ENCODE measurements at regions not wholly inside any gene's neighbourhood (a gene's known extent, or its start where the extent isn't known, plus 50 kb on each side); places are given as distances from the start of the nearest gene placed in this dataset.
"Not testable (repeated sequence)": the region's sequence is repeated elsewhere in the genome, so short reads cannot be mapped to it uniquely, and the experiment has no call there.

GRCh38 chr6:97459535-97459934 is 176.5 kb upstream of the MMS22L start:
- FAIRE-seq: no peak

- no peak for FAIRE-seq
These were observed 177.0 kb upstream of the MMS22L start for GRCh38 chr6:97459986-97460385.

DNA sequence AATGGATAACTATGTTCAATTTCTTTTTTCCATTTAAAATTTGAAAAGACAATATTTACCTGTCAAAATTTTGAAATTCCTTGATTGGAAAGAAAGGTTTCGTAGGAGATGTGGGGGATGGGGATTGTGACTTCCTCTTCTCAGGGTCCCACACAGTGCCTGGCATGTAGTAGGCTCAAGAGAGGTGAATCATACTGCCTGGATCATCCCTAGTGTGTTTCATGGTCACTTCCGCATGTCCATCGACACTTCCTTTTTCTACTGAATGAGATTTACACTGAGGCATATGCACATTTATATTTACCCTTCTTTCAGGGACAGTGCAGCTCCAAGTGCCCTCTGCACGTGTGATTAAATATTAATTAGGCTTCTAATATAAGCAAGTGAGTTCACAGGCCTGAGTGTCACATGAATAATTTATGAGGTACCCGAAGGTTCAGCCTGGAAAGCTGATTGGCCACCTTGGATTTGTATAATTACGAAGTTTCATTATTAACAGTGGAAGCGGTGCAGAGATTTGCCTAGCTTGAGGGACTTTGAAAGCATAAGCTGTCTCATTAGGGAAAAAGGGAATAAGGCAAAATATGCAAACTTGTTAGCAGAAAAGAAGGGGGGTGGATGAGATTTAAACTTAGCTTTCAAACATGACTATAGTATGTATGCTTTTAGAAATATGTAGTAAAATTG is 177.5 kb upstream of the MMS22L start:
- no peak for FAIRE-seq

GRCh38 chr6:97461218-97461617 is 178.2 kb upstream of the MMS22L start:
- no peak for FAIRE-seq

DNA sequence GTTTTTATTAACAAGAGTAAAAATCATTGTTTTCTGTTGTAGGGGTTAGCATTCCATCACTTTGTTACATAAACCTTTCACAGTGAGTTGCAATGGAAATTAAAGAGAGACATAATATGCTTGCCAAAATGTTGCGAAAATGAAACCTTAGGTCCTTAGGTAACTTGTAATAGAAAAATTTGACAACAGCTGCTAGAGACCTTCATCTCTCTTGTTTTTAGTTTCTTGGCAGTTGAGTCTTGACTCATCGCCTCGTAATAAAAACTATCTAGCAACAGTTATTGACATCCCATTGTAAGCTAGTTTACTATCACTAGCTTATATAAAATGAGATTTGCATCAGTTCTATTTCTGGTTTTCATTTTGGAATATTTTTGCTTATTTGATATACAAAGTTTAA is 179.0 kb upstream of the MMS22L start:
- FAIRE-seq: no peak

- no peak for FAIRE-seq
These were observed 180.1 kb upstream of the MMS22L start for GRCh38 chr6:97462938-97463598.

- no peak for FAIRE-seq
These were observed 183.0 kb upstream of the MMS22L start for GRCh38 chr6:97465877-97466561.

- no peak for FAIRE-seq
These were observed 186.0 kb upstream of the MMS22L start for GRCh38 chr6:97468981-97469380.

DNA sequence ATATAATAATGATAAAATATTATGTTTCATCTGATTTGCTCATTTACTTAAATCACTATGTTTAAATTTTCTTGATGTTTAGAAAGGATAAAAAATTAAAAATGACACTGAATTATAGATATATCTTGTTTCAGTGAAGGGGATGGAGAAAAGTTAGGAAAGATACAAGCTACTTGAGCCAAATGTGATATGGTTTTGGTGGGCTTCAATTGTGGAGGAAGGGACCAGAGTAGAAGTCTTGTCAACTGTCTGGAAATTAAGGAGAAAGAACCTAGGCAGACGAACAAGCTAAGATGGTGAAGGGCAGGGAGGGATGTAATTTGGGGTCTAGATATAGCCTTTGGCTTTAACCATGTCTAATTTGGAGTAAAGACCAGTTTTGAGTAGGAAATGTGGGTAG is 186.4 kb upstream of the MMS22L start:
- no peak for FAIRE-seq

DNA sequence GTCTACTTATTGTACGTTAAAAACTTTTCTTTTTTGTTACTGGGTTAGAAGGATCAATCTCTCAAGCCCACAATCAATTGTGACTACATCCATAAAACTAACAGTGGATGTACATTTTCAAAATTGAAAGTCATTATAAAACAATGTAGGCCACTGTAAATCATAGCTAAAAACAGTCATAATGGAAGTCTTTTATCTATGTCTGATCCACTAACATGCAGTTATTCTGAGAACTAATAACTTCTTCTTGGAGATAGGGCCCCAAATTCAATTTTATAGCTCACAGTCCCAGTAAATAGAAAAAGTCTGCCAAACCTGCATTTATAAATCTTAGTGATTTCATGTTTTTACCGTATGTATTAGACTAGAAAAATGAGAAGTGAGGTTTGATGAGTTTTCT is 187.3 kb upstream of the MMS22L start:
- FAIRE-seq: no peak

DNA sequence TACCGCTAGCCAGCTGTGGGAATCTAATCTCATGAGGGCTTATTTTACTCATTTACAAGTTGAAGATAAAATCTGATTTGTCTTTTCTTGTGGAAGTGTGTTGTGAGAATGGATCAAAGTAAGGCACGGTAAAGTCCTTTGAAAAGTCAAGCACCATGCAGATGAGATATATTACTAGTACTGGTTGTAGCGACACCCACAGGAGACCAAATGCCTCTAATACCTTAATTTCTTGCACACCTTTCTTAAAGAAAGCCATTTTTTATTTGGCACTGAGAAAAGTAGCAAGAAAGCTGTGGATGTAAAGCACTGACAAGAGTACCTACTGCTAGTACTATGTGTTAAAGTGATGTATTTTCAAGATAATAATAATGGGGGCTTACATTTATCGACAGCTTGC is 191.0 kb upstream of the MMS22L start:
- no peak for FAIRE-seq

GRCh38 chr6:97497713-97498331 is 214.8 kb upstream of the MMS22L start:
- FAIRE-seq: peak; percentile 88

DNA sequence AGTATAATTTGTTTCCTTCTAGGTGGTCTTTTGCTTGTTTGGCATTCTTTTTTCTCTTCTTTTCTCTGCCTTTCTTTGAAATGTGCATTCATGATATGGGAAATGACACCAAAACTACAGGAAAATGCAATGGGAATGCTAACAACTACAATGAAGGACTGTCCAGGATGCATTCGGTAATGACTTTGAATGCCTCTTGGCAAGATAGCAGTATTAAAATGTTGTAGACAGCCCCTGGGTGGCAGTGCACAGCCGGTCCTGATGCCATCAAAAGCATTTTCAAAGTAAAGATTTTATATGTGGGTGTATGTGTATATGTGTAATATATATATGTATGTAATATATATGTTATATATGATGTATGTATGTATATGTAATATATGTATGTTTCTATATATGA is 218.8 kb upstream of the MMS22L start:
- FAIRE-seq: no peak

DNA sequence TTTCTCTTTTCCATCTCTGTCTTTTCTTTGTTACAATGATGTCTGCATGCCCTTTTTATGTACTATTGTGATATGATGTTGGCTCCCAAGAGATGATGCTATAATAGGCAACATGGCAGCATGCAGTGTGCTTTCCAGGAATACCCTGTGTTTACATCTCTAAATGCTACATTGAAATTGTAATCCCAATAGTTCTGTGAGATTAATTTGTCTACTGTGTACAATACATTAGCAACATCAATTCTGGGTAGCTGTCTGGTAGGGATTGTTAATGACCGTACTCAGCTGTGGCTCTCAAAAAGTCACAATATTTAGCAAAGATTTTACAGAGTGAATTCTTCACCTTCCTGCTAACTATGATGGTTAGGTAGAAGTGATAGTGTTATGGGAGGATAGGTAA is 225.6 kb upstream of the MMS22L start:
- no peak for FAIRE-seq

DNA sequence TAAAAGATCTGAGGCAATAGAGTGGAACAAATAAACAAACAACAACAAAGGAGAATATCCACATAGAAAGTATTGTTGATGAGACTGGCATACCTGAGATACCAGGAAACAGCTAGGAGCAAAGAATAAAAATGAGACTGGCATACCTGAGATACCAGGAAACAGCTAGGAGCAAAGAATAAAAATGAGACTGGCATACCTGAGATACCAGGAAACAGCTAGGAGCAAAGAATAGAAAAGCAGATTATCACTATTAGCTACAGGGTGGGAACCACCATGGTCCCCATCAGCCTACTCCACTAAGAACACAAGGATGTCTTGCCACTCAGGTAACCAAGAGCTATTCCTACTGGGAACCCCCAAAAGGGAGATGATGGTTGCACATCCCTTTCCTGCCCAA is 230.2 kb upstream of the MMS22L start:
- FAIRE-seq: not testable (repeated sequence)

DNA sequence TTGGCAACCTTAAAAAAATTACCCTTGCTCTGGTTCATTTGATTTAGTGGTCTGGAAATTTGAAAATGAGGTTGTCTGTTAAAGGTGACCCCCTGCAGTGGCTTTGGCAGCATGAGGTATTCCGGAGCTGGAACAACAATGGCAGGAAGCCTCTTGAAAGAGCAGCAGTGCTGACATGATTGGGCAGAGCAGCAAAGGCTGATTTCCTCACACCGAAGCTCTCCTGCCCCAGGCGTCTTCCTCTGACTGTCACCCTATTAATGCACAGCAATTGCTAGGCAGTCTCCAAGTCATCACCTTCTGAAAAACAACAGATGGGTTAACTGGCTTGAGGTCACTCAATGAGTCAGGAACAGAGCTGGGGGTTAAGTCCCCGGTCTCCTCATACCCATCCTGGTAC is 241.8 kb upstream of the MMS22L start:
- FAIRE-seq: no peak

DNA sequence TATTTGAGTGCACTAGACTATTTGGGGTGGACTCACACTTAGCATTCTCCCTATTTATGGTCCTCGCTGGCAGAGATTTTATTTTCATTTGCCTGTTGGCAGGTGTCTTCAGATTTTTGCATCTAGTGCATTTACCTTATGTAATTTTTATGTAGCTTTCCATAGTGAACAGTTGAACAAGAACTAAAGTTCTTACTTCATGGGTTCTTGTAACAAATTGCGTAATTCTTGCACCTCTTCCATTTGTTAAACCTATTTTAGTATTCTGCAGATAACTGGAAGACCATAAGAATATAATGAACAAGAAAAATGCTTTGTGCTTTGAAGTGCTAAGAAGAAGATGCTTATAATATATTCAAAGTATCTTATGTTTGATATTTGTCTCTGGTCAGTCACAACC is 252.8 kb upstream of the MMS22L start:
- FAIRE-seq: no peak

DNA sequence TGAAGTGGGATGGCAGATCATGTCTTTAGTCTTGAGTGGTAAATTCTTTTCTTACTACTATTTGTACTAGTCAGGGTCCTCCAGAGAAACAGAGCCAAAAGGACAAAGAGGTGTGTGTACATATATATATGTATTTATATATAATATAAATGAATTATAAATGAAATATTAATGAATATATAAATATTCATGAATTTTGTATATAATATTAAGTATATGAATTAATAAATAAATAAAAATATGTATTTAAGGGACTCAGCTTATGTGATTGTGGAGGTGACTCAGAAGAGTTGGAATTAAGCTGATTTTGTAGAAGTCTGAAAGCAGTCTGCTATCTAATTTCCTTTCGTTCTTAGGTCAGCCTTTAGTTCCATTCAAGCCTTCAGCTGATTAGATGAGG is 265.3 kb upstream of the MMS22L start:
- FAIRE-seq: no peak

DNA sequence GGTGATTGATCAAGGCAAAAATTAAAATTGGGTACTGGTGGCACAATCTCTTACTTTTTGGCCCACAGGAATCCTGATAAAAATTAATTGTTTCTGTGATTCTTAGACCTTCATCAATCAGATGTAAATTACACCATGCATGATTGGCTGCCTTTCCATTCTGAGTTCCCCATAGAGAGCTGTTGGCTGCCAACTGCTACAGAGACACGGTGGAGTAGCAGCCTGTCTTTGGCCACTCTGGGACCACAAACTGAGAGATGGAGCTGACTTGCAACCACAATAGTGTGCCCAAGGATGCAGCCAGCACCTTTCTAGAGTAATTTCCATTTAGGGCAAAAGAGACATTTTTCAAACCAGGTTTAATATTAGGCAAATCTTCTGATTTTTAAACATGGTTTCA is 274.3 kb upstream of the MMS22L start:
- FAIRE-seq: no peak

- no peak for FAIRE-seq
These were observed 280.5 kb upstream of the MMS22L start for GRCh38 chr6:97563529-97563928.

GRCh38 chr6:97572943-97573342 is 289.9 kb upstream of the MMS22L start:
- FAIRE-seq: no peak

DNA sequence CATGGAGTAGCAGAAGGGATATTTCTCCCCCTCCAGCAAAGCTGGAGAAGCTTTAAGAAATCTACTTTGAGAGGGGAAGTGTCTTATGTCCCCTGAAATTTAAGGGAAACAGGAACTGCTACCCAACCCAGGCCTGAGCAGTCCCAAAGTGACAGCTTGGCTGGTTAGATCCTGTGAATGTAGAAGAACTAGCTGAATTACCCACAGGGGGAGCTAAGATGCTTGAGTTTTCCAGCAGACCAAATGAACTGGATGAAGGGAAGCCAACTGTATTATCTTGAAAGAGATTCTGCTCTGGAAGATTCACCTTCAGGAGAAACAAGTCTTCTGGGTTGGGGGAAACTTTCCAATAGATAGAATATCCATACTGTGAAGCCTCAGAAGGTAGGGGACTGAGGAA is 303.3 kb upstream of the MMS22L start:
- FAIRE-seq: no peak

DNA sequence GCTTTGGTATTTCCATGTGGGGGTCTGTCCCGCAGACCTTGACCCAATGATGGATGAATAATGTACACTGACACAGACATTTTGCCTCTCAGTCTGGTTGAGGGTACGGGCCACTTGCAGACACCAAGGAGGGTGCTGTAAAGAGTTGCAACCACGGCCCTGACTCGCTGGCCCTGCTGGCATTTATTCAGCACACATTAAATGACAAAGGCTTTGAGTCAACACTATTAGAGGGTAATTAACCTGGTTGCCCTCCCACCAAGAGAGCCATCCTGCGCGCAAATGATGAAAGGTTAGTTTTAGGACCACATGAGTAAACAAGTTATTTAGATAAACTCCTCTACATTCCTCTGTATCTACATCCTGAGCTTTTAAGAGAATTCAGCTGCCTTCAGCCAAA is 308.9 kb upstream of the MMS22L start:
- FAIRE-seq: no peak

GRCh38 chr6:97594844-97595243 is 311.8 kb upstream of the MMS22L start:
- no peak for FAIRE-seq
